Mesodermal cell (in vitro differentiated cells): ENCODE measurements at regions not wholly inside any gene's neighbourhood (a gene's known extent, or its start where the extent isn't known, plus 50 kb on each side); places are given as distances from the start of the nearest gene placed in this dataset.
"Not testable (repeated sequence)": the region's sequence is repeated elsewhere in the genome, so short reads cannot be mapped to it uniquely, and the experiment has no call there.

Source experiments
- H3K27ac ChIP-seq: 2 replicates; pipeline ENCODE4 v1.7.0; 2013; ENCODE audit warnings: mild to moderate bottlenecking, low read depth, low read length, moderate library complexity; ENCODE audit not compliant: severe bottlenecking
- H3K36me3 ChIP-seq: 2 replicates; pipeline ENCODE4 v1.7.1; 2013; ENCODE audit warnings: mild to moderate bottlenecking, low read length, moderate library complexity; ENCODE audit not compliant: control insufficient read depth, insufficient read depth
- H3K4me1 ChIP-seq: one replicate; pipeline ENCODE4 v1.7.1; 2013; ENCODE audit warnings: mild to moderate bottlenecking, low read length; ENCODE audit not compliant: insufficient read depth, control insufficient read depth, poor library complexity, severe bottlenecking
- H3K4me3 ChIP-seq: 2 replicates; pipeline ENCODE4 v1.7.0; 2013; ENCODE audit warnings: low read length, control low read depth, mild to moderate bottlenecking; ENCODE audit not compliant: insufficient read depth, poor library complexity, severe bottlenecking; ENCODE audit errors: extremely low read depth
- H3K9me3 ChIP-seq: 2 replicates; pipeline ENCODE4 v1.7.1; 2013; ENCODE audit warnings: mild to moderate bottlenecking, low read length, moderate library complexity; ENCODE audit not compliant: control insufficient read depth
- WGBS, 2 experiments: methylation state at CpG; one replicate each; pipeline ENCODE4 v1.1.5; 2013; ENCODE audit warnings: missing lambda C conversion rate in 2 of 2; ENCODE audit not compliant: insufficient coverage in 2 of 2; 5-methylcytosine and 5-hydroxymethylcytosine counted together

- Histone ChIP-seq H3K4me1 (no peaks in the 10 kb centered on the region), H3K9me3 (no peaks in the 10 kb centered on the region), H3K27ac (no peak overlapping the region), H3K36me3 (no peaks in the 10 kb centered on the region), H3K4me3 (no peak overlapping the region)
Observed at GRCh38 chr14:98931126-98931525, 340.9 kb downstream of the BCL11B start.

GRCh38 chr14:98931911-98932310 is 340.1 kb downstream of the BCL11B start:
- Histone ChIP-seq H3K4me3 (no peak overlapping the region), H3K27ac (no peak overlapping the region), H3K4me1 (no peaks in the 10 kb centered on the region), H3K9me3 (no peaks in the 10 kb centered on the region), H3K36me3 (no peaks in the 10 kb centered on the region)
- WGBS, 2 experiments: 87 to 88% methylated on average over 6 of the region's 8 CpGs

DNA sequence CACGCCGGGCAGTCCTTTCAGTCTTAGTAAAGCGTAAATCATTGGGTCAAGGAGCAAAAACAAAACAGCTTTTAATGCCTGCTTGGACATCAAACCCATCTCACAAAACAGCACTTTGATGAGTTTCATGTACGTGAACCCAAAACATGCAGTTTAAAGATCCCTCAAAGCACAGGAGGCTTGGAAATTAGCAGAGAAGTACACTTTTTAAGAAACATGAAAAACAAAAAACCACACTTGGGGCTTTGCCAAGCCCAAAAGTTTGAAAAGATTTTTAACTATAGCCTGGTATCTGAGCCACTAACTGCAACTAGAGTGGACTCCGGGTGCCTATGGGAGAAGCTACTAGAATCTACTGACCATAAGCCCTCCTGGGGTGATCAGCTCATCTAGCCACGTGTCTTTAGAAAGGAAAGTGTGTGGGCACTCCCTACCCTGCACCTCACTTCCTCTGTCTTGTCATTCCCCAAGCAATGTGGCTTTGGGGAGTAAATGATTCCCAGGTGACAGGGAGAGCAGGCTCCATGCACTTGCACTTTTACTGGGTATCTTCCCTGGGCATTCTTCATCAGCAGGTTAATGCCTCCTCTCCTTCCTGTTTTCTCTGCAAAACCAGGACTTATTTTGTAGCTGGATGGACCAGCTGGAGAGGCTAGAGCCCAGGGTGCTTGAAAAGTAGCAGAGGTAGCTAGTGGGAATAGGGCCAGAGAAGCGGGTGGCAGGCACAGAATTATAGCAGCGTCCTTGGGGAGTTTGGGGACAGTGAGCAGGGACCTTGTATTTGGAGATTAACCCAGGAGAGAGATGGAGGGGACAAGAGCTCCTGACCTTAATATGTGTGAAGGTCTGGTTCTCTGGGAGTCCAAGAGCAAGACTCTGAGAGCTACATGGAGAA is 339.3 kb downstream of the BCL11B start:
- no peaks in the 10 kb centered on the region for H3K9me3 ChIP-seq
- H3K4me3 ChIP-seq: no peak overlapping the region
- H3K27ac ChIP-seq: no peak overlapping the region
- 90 to 94% methylated on average over 7 to 8 of the region's 8 CpGs for WGBS, 2 experiments
- H3K4me1 ChIP-seq: no peaks in the 10 kb centered on the region
- no peaks in the 10 kb centered on the region for H3K36me3 ChIP-seq

DNA sequence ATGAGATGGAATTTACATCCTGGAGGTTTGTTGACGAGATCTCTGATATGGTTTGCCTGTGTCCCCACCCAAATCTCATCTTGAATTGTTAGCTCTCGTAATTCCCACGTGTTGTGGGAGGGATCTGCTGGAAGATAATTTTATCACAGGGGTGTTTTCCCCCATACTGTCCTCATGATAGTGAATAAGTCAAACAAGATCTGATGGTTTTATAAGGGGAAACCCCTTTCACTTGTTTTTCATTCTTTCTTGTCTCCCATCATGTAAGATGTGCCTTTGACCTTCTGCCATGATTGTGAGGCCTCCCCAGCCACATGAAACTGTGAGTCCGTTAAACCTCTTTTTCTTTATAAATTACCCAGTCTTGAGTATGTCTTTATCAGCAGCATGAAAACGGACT is 337.4 kb downstream of the BCL11B start:
- H3K9me3 ChIP-seq, H3K27ac ChIP-seq, H3K4me3 ChIP-seq, H3K4me1 ChIP-seq, H3K36me3 ChIP-seq: not testable (repeated sequence)
- WGBS, 2 experiments: 75 to 95% methylated on average over 1 to 3 of the region's 5 CpGs

- H3K36me3 ChIP-seq: no peaks in the 10 kb centered on the region
- H3K4me1 ChIP-seq: no peaks in the 10 kb centered on the region
- no peak overlapping the region for H3K27ac ChIP-seq
- H3K9me3 ChIP-seq: no peaks in the 10 kb centered on the region
- H3K4me3 ChIP-seq: no peak overlapping the region
- 86 to 97% methylated on average over 9 of the region's 9 CpGs for WGBS, 2 experiments
Observed at GRCh38 chr14:98935921-98936320, 336.1 kb downstream of the BCL11B start.

GRCh38 chr14:98937021-98937420 is 335.0 kb downstream of the BCL11B start:
- H3K9me3 ChIP-seq: no peaks in the 10 kb centered on the region
- H3K4me1 ChIP-seq: no peaks in the 10 kb centered on the region
- no peak overlapping the region for H3K27ac ChIP-seq
- 83 to 100% methylated on average over 1 of the region's 1 CpG for WGBS, 2 experiments
- no peaks in the 10 kb centered on the region for H3K36me3 ChIP-seq
- no peak overlapping the region for H3K4me3 ChIP-seq

DNA sequence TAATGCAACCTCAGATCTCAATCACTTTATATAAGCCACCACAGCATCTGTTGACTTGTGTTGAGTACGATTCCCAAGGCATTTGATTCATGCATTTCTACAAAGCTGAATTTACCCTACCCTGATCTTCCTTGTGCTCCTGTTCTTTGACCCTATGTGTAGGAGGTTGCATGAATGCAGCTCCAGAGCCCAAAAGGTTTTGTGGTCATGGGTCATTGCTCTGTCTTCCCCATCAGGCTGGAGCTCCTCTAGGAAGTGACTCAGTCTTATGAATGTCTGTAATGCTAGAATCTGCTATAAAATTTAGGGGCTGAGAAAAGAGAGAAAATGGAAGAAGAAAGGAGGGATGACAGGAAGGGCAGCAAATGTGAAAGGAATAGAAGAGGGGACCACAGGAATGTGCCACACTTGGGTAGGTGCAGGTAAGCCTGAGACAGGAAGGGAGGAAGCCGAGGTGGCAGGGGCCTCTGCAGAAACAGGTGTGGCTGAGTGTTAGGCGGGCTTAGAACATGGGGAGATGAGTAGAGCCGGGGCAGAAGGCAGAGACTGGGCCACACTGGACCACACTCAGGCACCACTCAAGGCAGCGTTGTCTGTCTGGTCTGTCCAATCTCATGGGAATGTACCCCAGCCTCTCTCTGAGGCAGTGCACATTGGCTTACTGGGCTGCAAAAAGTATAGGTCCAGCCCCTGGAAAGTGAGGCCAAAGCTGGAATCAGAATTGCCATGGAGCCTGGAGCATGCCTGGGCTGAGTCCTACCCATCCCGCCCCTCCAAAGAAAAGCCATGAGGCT is 334.1 kb downstream of the BCL11B start:
- Histone ChIP-seq H3K9me3 (no peaks in the 10 kb centered on the region), H3K36me3 (no peaks in the 10 kb centered on the region), H3K27ac (no peak overlapping the region), H3K4me1 (no peaks in the 10 kb centered on the region), H3K4me3 (no peak overlapping the region)
- 96 to 98% methylated on average over 5 of the region's 6 CpGs for WGBS, 2 experiments

- Histone ChIP-seq H3K27ac (no peak overlapping the region), H3K4me3 (no peak overlapping the region), H3K36me3 (no peaks in the 10 kb centered on the region), H3K4me1 (peaks cover 3% of the 10 kb centered on the region), H3K9me3 (no peaks in the 10 kb centered on the region)
- WGBS, 2 experiments: 91% methylated on average over 2 to 3 of the region's 5 CpGs
Observed at GRCh38 chr14:98940693-98941437, 331.1 kb downstream of the BCL11B start.

GRCh38 chr14:98941481-98941880 is 330.5 kb downstream of the BCL11B start:
- Histone ChIP-seq H3K9me3 (no peaks in the 10 kb centered on the region), H3K4me1 (peaks cover 6% of the 10 kb centered on the region), H3K27ac (no peak overlapping the region), H3K4me3 (no peak overlapping the region), H3K36me3 (no peaks in the 10 kb centered on the region)

DNA sequence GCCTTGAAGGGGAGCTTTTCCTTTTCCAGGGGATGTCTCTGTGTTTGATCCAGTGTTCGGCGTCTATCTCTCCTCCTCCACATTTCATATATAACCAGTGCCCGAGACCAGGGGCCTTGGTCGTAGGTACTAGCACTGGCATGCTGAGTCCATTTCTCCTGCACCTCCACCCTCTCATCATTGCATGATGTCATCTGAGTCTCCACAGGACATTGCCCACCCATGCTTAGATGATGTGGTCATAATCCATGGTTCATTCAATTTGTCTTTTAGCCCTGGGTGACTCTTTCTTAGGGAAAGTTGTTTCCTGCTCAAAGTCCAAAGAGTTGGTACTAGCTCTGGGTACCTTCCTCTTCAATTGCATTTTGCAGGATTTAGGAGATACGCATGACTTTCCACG is 328.1 kb downstream of the BCL11B start:
- H3K36me3 ChIP-seq: no peaks in the 10 kb centered on the region
- H3K9me3 ChIP-seq: no peaks in the 10 kb centered on the region
- peaks cover 9% of the 10 kb centered on the region for H3K4me1 ChIP-seq
- H3K27ac ChIP-seq: no peak overlapping the region
- no peak overlapping the region for H3K4me3 ChIP-seq
- 82 to 89% methylated on average over 4 of the region's 6 CpGs for WGBS, 2 experiments
